Myocyte (in vitro differentiated cells): ENCODE measurements at regions not wholly inside any gene's neighbourhood (a gene's known extent, or its start where the extent isn't known, plus 50 kb on each side); places are given as distances from the start of the nearest gene placed in this dataset.
A peak's percentile ranks its signal among the peaks of the same experiment; 100 is the strongest.
"Not testable (repeated sequence)": the region's sequence is repeated elsewhere in the genome, so short reads cannot be mapped to it uniquely, and the experiment has no call there.

ENCODE experiments used
- DNase-seq: peaks from one replicate; pipeline ENCODE4 v3.0.0-alpha.2; 2012; ENCODE audit warnings: low read depth

GRCh38 chr2:234375176-234375880 lies 121.6 kb downstream of the ARL4C start:
- no peak for DNase-seq

- peak; percentile 43 for DNase-seq
Observed at GRCh38 chr2:234374736-234375135, 122.1 kb downstream of the ARL4C start.

- DNase-seq = no peak
Observed at GRCh38 chr2:234374150-234374508, 122.8 kb downstream of the ARL4C start.

DNA sequence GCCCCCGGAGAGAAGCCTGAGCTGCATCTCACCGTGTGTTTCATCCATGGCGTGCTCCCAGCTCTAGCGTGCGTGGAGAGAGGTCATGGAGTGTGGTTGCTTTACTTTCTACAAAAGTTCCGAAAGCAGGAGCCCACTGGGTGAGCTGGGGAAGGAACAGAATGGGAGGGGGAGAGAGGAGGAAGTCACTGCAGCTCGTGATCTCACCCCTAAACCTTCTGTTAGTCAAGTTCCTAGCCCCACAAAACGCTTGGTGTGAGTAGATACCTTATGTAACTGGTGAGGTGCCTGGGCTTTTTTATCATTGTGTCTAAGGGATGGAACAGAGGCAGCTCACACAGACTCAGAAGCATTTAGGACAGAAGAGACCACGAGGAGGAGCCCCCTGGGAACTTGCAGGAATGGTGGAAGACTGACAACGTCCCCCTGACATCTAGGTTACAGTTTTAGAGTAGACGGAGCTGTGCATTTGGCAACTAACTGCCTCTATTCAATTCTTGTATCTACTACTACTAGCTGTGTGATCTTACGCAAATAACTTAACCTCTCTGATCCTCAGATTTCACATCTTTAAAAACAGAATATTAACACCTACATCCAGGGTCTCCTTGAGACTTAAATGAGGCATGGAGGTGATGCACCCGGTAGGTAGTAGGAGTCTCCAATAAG lies 123.3 kb downstream of the ARL4C start:
- DNase-seq = no peak

DNA sequence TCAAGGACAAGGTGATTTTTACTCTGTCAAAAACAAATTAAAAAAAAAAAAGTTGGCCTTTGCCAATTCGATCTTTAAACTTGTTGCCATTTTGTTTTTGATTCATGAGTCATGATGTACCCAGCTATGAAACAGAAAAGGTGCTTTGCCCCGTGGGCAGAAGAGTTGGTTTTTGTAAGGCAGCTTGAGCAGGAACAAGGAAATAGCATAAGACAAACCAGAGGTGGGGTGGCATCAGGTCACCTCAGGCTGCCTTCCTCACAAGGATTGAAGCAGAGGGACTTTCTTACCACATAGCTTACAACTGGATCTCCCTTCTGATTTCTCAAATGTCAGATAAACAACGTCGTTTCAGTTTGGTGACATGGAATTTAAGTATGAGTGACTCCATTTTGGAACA lies 123.8 kb downstream of the ARL4C start:
- DNase-seq = no peak

DNA sequence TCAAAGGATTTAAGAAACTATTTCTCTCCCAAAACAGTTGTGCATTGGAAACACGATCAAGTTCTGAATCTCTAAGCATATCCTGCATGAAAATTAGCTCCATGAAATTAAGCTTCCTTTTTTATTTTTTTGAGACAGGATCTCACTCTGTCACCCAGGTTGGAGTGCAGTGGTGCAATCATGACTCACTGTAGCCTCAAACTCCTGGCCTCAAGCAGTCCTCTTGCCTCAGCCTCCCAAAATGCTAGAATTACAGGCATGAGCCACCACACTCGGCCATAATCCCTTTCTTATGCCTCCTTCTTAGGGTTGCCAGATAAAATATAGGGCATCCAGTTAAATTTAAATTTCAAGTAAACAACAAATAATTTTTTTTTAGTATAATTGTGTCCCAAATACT lies 124.4 kb downstream of the ARL4C start:
- DNase-seq = no peak

DNA sequence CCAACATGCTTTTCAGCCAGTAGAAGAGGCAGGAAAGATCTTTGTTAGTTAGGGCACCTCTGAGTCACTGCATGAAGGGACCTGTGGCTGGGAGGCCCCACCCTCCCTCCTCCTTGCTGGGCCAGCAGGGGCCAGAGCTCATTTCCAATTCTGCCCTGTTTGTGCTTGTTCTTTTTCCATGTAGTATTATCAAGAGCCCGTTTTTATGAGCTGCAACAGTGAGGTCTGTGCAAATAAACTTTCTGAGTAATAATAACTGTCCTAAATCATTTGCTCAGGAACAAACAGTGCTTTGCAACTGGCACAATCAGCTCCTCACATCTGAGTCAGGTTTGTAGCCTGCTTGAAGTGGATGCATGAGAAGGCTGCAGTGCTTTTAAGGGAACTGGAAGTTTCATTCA lies 128.0 kb downstream of the ARL4C start:
- DNase-seq = no peak

DNA sequence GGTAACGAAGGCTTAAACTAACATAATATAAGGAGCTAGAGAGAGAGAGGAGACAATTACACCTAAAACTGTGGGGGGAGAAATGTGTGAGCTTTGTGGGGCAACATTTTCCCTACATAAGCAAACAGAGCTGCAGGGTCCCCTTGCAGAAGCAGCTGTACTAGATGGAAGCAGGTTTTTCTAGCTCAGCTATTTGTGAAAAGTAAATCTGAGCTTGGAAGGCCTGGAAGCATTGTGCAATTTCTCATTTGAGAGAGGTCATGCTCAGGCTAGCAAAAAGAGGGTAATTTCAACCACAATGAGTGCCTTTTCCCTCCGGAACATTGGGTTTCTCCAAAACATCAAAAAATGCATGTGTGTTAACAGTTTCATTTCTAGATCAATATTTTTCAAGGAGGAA lies 130.0 kb downstream of the ARL4C start:
- DNase-seq = peak; percentile 42

DNA sequence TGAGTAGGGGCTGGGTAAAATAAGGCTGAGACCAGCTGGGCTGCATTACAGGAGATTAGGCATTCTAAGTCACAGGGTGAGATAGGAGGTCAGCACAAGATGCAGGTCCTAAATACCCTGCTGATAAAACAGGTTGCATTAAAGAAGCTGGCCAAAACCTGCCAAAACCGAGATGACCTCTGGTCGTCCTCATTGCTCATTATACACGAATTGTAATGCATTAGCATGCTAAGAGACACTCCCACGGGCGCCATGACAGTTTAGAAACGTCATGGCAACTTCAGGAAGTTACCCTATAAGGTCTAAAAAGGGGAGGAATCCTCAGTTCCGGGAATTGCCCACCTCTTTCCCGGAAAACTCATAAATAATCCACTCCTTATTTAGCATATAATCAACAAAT lies 132.2 kb downstream of the ARL4C start:
- no peak for DNase-seq

- no peak for DNase-seq
Observed at GRCh38 chr2:234363647-234364294, 133.1 kb downstream of the ARL4C start.

DNA sequence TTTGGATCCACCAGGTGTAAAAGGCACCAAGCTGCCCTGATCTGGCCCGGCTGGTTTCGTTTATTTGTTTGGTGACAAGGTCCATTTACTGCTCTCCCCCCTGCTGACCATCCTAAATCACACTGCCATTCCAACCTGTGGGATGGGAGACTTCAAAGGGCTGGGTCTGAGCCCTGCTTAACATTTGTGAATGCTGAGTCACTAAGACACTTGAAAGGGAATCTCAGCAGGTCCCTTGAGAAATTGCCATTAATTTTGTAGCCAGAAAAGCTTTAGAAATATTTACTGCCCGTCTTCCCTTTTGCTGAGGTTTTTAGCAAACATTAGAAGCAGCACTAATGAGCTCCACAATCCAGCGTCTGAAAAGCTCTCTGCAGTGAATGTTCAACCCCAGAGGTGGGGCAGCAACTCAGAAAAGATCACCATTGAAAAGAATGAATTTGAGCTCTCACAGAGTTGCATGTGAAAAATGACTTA lies 133.8 kb downstream of the ARL4C start:
- peak; percentile 53 for DNase-seq

- not testable (repeated sequence) for DNase-seq
Observed at GRCh38 chr2:234360313-234360975, 136.4 kb downstream of the ARL4C start.

DNA sequence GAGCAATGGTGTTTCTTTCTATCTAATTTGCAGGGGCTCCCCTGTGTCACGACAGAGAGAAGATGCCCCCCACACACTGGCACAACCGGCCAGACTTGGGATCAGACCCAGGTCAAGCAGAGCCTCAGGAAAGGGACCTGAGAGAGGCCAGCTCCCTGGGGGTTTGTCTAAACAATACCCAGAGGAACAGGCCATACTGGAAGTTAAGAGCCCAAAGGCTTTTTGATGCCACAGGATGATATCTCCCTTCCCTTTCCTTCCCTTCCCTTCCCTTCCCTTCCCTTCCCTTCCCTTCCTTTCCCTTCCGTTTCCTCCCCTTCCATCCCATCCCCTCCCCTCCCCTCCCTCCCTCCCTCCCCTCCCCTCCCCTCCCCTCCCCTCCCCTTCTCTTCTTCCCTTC lies 139.2 kb downstream of the ARL4C start:
- no peak for DNase-seq

DNA sequence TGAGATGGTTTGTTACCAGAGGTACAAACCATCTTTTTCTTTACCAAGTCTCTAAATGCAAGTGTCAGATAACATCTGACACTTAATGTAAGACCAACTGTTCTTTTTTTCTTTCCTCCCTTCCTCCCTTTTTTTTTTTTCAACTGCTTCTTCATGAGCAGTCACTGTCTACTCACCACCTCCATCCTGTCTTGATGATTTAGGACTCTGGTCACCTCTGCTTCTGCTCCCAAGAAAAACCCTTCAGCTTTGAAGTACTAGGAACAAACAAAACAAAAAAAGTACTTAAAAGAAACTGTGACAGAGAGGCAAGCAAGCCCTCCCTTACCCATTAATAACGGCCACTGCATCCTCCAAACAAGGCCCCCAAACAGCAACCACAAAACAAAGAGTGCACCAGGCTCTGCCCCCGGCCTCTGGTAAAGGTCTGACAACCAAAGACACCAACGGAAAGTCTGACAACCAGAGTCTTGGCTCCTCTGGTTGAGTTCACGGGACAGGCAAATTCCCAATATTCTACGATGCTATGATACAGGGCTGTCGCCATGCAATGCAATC lies 141.0 kb downstream of the ARL4C start:
- DNase-seq = no peak

GRCh38 chr2:234355021-234355720 lies 141.7 kb downstream of the ARL4C start:
- DNase-seq = peak; percentile 18

DNA sequence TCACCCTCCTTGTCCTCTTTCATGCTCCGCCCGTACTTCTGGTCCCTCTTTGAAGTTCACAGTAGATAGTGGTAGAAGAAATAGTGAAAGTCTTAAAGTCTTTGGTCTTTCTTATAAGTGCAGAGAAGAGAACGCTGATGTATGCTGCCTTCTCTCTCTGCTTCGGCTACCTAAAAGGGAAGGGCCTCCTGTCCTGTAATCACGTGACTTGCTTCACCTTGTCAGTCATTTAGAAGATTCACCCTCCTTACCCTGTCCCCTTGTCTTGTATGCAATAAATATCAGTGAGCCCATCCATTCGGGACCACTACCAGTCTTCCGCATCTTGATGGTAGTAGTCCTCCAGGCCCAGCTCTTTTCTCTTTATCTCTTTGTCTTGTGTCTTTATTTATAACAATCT lies 144.6 kb downstream of the ARL4C start:
- DNase-seq = no peak

GRCh38 chr2:234351866-234352265 lies 145.0 kb downstream of the ARL4C start:
- DNase-seq = not testable (repeated sequence)

- peak; percentile 93 for DNase-seq
Observed at GRCh38 chr2:234348081-234348480, 148.8 kb downstream of the ARL4C start.

DNA sequence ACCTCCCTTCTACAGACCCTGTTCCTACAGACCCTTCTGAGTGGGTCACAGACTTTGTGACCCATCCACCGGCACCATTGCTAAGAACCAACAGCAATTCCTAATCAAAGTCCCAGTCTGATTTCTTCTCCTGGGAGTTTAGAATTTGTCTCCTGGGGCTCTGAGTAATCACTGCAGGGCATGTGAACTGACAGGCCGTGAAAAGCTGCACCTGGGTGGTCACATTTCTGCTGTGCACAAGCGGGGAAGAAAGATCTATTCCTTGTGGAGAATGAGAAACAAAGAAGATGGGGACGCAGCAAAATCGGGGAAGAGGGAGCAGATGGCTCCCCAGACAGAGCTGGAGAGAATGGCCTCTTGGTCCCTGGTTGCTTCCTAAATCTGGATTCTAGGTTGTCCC lies 151.0 kb downstream of the ARL4C start:
- DNase-seq = no peak

DNA sequence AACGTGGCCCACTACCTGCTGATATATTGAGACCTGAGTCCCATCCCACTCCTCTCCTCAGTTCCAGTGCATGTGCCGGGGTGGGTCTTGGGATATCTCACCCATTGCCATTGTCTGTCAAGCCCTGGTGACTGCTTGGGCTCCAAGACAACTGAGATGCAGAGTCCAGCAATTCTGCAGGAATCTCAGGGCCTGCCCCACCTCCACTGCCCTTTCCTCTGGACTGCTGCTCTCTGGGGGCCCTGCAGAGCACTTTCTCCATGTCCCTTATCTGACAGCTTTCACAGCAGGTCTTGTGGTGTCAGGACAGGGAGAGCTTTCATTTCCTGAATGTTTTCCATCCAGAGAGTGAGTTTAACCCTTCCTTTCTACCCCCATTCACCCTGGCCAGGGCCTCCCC lies 152.9 kb downstream of the ARL4C start:
- DNase-seq = no peak

DNA sequence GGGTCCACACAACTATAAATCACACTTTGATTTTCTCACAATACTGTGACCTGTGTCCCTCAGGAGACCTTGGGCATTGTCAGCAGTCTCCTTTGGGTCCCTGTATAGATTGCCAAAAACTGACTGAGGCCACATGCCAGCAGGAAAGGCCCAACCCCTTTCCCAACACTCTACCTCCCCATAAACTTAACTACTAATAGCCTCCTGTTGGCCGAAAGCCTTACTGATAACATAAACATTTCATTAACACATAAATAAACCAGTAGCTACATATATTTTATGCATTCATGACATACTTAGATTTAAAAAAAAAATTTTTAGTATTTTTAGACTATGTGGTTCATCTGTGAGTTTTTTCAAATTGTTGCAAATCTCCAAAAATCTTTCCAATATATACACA lies 153.5 kb downstream of the ARL4C start:
- no peak for DNase-seq
